OCI-LY1 (cell line): ENCODE measurements at regions not wholly inside any gene's neighbourhood (a gene's known extent, or its start where the extent isn't known, plus 50 kb on each side); places are given as distances from the start of the nearest gene placed in this dataset.

ENCODE experiments used
- H2AFZ ChIP-seq: fragments of 200-600 bp; sonication (generic), shearing (Covaris generic); 2 replicates; pipeline ENCODE4 v1.6.0; 2014; ENCODE audit warnings: antibody characterized with exemption, mild to moderate bottlenecking, low read length
- H3F3A ChIP-seq: fragments of 200-600 bp; sonication (generic), shearing (Covaris generic); 2 replicates; pipeline ENCODE4 v1.6.0; 2014; ENCODE audit warnings: mild to moderate bottlenecking, antibody characterized with exemption, low read length, moderate library complexity; ENCODE audit not compliant: insufficient read depth
- H3K27ac ChIP-seq: fragments of 200-600 bp; sonication (generic); 2 replicates; pipeline ENCODE4 v1.5.1; 2014; ENCODE audit warnings: low read length, mixed run types, mild to moderate bottlenecking, low read depth; ENCODE audit not compliant: poor library complexity, severe bottlenecking
- H3K27me3 ChIP-seq: fragments of 200-600 bp; sonication (generic); 2 replicates; pipeline ENCODE4 v1.6.0; 2014; ENCODE audit warnings: antibody characterized with exemption, mild to moderate bottlenecking, low read length, moderate library complexity; ENCODE audit not compliant: insufficient read depth
- H3K36me3 ChIP-seq: fragments of 200-600 bp; sonication (generic); 2 replicates; pipeline ENCODE4 v1.6.1; 2014; ENCODE audit warnings: mild to moderate bottlenecking, antibody characterized with exemption, low read length, moderate library complexity, mixed read lengths; ENCODE audit not compliant: insufficient read depth
- H3K4me1 ChIP-seq: fragments of 200-600 bp; sonication (generic); 2 replicates; pipeline ENCODE4 v1.5.1; 2014; ENCODE audit warnings: mild to moderate bottlenecking, low read length, moderate library complexity; ENCODE audit not compliant: insufficient read depth, severe bottlenecking
- H3K4me2 ChIP-seq: fragments of 200-600 bp; sonication (generic), shearing (Covaris generic); 2 replicates; pipeline ENCODE4 v1.6.1; 2014; ENCODE audit warnings: low read length
- H3K4me3 ChIP-seq: fragments of 200-600 bp; sonication (generic); 2 replicates; pipeline ENCODE4 v1.5.1; 2014; ENCODE audit warnings: low read length, low read depth, mild to moderate bottlenecking, mixed read lengths; ENCODE audit not compliant: poor library complexity, severe bottlenecking
- H3K79me2 ChIP-seq: fragments of 200-600 bp; shearing (Covaris generic); 2 replicates; pipeline ENCODE4 v1.6.1; 2016; ENCODE audit warnings: mixed run types, low read length, mixed read lengths; ENCODE audit not compliant: insufficient read depth
- H3K9ac ChIP-seq: fragments of 200-600 bp; sonication (generic), shearing (Covaris generic); 2 replicates; pipeline ENCODE4 v1.6.1; 2014; ENCODE audit warnings: mild to moderate bottlenecking, low read length, mixed read lengths
- H3K9me2 ChIP-seq: fragments of 200-600 bp; sonication (generic), shearing (Covaris generic); 2 replicates; pipeline ENCODE4 v1.6.1; 2014; ENCODE audit warnings: low read depth, mild to moderate bottlenecking, low read length, mixed read lengths
- H3K9me3 ChIP-seq: fragments of 200-600 bp; shearing (Covaris generic); 2 replicates; pipeline ENCODE4 v1.6.1; 2014; ENCODE audit warnings: low read length, mixed read lengths
- H4K20me1 ChIP-seq: fragments of 200-600 bp; sonication (generic), shearing (Covaris generic); 2 replicates; pipeline ENCODE4 v1.6.0; 2016; ENCODE audit warnings: mild to moderate bottlenecking, low read length; ENCODE audit not compliant: insufficient read depth
- EZH2 ChIP-seq: fragments of 200-600 bp; sonication (generic), shearing (Covaris generic); IDR thresholded peaks from 2 replicates; pipeline ENCODE4 v1.8.0; 2017; ENCODE audit warnings: borderline replicate concordance, mixed run types, mild to moderate bottlenecking, antibody characterized with exemption, low read length, moderate library complexity, mixed read lengths
- TF ChIP-seq, protein P1 (sequence below): fragments of 200-600 bp; sonication (generic), shearing (Covaris generic); IDR thresholded peaks from 2 replicates; pipeline ENCODE4 v1.5.1; 2017; ENCODE audit warnings: mild to moderate bottlenecking, antibody characterized with exemption, low read length, moderate library complexity, mixed read lengths

DNA sequence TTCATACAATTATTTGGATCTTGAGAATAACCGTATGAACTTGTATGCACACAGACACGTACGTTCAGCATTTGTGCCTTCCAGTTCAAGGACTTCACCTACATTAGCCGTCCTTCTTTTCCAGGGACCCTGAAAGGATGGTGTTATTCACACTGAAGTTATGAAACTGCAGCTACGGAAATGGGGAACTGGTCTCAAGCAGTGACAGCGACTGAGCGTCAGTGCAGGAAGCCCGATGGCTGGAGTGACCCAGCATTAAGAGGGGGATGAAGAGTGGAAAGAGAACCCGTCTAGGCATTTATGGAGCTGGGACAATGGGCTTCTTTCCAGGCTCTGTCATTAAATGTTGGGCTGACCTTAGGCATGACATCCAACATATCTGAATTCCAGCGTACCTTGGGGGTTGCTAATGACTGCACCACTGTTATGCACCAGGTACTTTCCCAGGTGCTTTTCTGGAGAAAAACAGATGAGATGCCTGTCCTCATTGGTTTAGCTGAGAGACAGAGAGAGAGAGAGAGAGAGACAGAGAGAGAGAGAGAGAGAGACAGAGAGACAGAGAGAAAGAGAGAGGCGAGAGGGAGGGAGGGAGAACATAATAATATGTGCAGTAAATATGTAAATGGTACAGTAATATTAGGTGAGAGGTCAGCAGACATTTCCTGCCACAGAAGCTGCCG, 204.7 kb upstream of the EXOC2 start:
- no peaks in the 10 kb centered on the region for H4K20me1 ChIP-seq
- H3F3A ChIP-seq, result no peaks in the 10 kb centered on the region
- no peaks in the 10 kb centered on the region for H3K36me3 ChIP-seq
- H3K9me2 ChIP-seq, result no peaks in the 10 kb centered on the region
- 0 out of 2 replicates have a peak, but pooled peaks cover 3% of the 10 kb centered on the region for H3K27me3 ChIP-seq
- no peaks in the 10 kb centered on the region for H3K4me1 ChIP-seq
- no peak overlapping the region for H3K4me3 ChIP-seq
- H3K79me2 ChIP-seq, result no peaks in the 10 kb centered on the region
- no peak overlapping the region for H3K9ac ChIP-seq
- no peaks in the 10 kb centered on the region for H3K9me3 ChIP-seq
- H3K4me2 ChIP-seq, result no peak overlapping the region
- H2AFZ ChIP-seq, result no peak overlapping the region
- no peak overlapping the region for H3K27ac ChIP-seq
- TF ChIP-seq EZH2, result no peak

DNA sequence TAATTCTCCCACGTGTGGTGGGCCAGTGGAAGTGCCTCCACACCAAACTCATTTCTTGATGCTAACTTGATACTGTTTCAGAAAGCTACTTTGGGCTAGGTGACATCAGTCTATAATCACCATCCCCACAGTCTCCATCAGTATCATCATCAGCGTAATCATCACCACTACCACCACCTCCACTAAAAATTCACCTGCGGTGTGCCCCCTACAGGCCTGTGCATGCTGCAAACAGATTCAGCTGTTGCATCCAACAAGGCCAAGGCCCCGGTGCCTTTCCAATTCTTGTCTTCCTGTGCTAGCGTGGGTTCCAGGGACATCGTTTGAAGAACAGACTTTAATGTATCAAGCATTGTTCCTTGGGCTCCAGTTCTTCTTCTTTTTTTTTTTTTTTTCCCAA, 201.3 kb upstream of the EXOC2 start:
- Histone ChIP-seq H3K27ac (no peak overlapping the region), H3K4me1 (no peaks in the 10 kb centered on the region), H2AFZ (no peak overlapping the region), H3K4me3 (no peak overlapping the region), H3K9ac (no peak overlapping the region), H3K4me2 (no peak overlapping the region), H3K27me3 (0 out of 2 replicates have a peak, but pooled peaks cover 3% of the 10 kb centered on the region), H3K79me2 (no peaks in the 10 kb centered on the region), H3K9me3 (no peaks in the 10 kb centered on the region), H3K36me3 (no peaks in the 10 kb centered on the region), H3K9me2 (no peaks in the 10 kb centered on the region), H4K20me1 (no peaks in the 10 kb centered on the region), H3F3A (no peaks in the 10 kb centered on the region)
- TF ChIP-seq EZH2, result no peak
- TF ChIP-seq, protein P1, sequence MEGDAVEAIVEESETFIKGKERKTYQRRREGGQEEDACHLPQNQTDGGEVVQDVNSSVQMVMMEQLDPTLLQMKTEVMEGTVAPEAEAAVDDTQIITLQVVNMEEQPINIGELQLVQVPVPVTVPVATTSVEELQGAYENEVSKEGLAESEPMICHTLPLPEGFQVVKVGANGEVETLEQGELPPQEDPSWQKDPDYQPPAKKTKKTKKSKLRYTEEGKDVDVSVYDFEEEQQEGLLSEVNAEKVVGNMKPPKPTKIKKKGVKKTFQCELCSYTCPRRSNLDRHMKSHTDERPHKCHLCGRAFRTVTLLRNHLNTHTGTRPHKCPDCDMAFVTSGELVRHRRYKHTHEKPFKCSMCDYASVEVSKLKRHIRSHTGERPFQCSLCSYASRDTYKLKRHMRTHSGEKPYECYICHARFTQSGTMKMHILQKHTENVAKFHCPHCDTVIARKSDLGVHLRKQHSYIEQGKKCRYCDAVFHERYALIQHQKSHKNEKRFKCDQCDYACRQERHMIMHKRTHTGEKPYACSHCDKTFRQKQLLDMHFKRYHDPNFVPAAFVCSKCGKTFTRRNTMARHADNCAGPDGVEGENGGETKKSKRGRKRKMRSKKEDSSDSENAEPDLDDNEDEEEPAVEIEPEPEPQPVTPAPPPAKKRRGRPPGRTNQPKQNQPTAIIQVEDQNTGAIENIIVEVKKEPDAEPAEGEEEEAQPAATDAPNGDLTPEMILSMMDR, result peak; percentile 43; the same call in 1 of the 2 replicates

DNA sequence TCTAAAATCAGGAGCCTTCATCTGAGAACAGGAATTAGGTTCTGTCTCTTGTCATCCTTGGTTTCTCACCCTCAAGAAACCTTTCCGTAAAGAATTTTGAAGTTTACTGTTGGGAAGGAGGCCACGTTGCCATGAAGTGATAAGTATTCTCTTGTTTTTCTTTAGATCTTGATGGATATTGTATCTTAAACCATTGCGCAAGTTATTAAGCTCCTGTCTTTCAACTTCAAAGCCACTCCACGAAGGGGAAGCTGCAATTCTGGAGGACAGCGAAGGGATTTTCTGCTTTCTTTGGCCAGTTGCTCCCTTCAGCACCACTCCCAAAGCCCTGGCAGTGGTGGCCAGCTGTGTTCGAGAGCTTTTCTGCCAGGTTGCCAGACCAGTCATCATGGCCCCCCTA, 198.1 kb upstream of the EXOC2 start:
- no peaks in the 10 kb centered on the region for H3F3A ChIP-seq
- no peak overlapping the region for H3K4me2 ChIP-seq

More for the DNA sequence above, 198.1 kb upstream of the EXOC2 start:
- TF ChIP-seq, protein P1, result no peak
- no peak for TF ChIP-seq EZH2
- H3K9me3 ChIP-seq, result no peaks in the 10 kb centered on the region
- H3K9me2 ChIP-seq, result no peaks in the 10 kb centered on the region
- no peak overlapping the region for H2AFZ ChIP-seq
- H3K4me3 ChIP-seq, result no peak overlapping the region
- H3K79me2 ChIP-seq, result no peaks in the 10 kb centered on the region
- no peaks in the 10 kb centered on the region for H3K36me3 ChIP-seq
- H3K27ac ChIP-seq, result no peak overlapping the region
- H4K20me1 ChIP-seq, result no peaks in the 10 kb centered on the region
- H3K27me3 ChIP-seq, result peaks cover 3% of the 10 kb centered on the region; the same call in 1 of the 2 replicates
- H3K9ac ChIP-seq, result no peak overlapping the region
- H3K4me1 ChIP-seq, result no peaks in the 10 kb centered on the region
